HepG2 (cell line): ENCODE measurements at regions not wholly inside any gene's neighbourhood (a gene's known extent, or its start where the extent isn't known, plus 50 kb on each side); places are given as distances from the start of the nearest gene placed in this dataset.

Experiments used
- ATAC-seq: fragments of 200-7000 bp; cut with Tn5 transposase; 3 replicates; pipeline ENCODE4 v1.9.1; 2020; ENCODE audit warnings: mild to moderate bottlenecking, moderate library complexity
- BruUV-seq: library from RNA; stranded (reverse); fragments of 400-500 nt; replicated peaks from 2 replicates; lab custom pipeline; 2021; lab: Mats Ljungman, UMichigan
- CTCF ChIA-PET: fragments of 300-600 bp; formaldehyde crosslinking; extraction: SDS; loops from one replicate; lab custom pipeline; 2021; ENCODE audit warnings: low total read pairs, inconsistent platforms, low intra/inter-chr PET ratio; lab: Yijun Ruan, JAX
- POLR2A ChIA-PET: fragments of 350-600 bp; sonication (Branson Sonifier 250); formaldehyde crosslinking; loops from one replicate; lab custom pipeline; 2020; ENCODE audit warnings: antibody characterized with exemption, inconsistent platforms; lab: Yijun Ruan, JAX
- DNase-seq: peaks from one replicate; pipeline ENCODE4 v3.0.0-alpha.2; 2015; ENCODE audit warnings: low spot score
- FAIRE-seq: peaks from 3 replicates; lab custom pipeline; 2011; peaks lifted over from hg19 to GRCh38; lab: Jason Lieb, UNC
- H2AFZ ChIP-seq: one replicate; pipeline ENCODE4 v1.6.1; 2011; ENCODE audit warnings: low read length, inconsistent platforms
- H3K27ac ChIP-seq: fragments of 300-600 bp; 3 replicates; pipeline ENCODE4 v1.8.0; 2011; ENCODE audit warnings: mixed run types, mild to moderate bottlenecking, mixed read lengths, low read length, inconsistent platforms; ENCODE audit not compliant: insufficient read depth; ENCODE audit errors: extremely low read length
- H3K27me3 ChIP-seq, 2 experiments: fragments of 200-600 bp in 1 of 2; 2 replicates in 1 of 2; 3 replicates in 1 of 2; pipeline versions ENCODE4 v1.6.0 to v1.8.0; 2011; ENCODE audit warnings: low read length in 2 of 2, mild to moderate bottlenecking in 2 of 2, moderate library complexity in 2 of 2, inconsistent platforms in 1 of 2; ENCODE audit not compliant: insufficient read depth in 2 of 2, control insufficient read depth in 1 of 2
- H3K36me3 ChIP-seq, 2 experiments: fragments of 200-600 bp in 1 of 2; replicated peaks in 1 of 2; 2 replicates in 1 of 2; 3 replicates in 1 of 2; pipeline versions ENCODE4 v1.5.1 to v1.8.0; 2011; ENCODE audit warnings: low read length in 2 of 2, inconsistent platforms in 1 of 2; ENCODE audit not compliant: insufficient read depth in 2 of 2, control insufficient read depth in 1 of 2
- H3K4me1 ChIP-seq: 2 replicates; pipeline ENCODE4 v1.5.1; 2012; ENCODE audit warnings: low read length, inconsistent platforms; ENCODE audit not compliant: insufficient read depth
- H3K4me2 ChIP-seq: 2 replicates; pipeline ENCODE4 v1.6.0; 2011; ENCODE audit warnings: low read depth, low read length, inconsistent platforms
- H3K4me3 ChIP-seq, 3 experiments: fragments of 200-600 bp in 1 of 3; sonication (generic), shearing (Covaris generic) in 1 of 3; replicated peaks in 1 of 3; 2 replicates each; pipeline ENCODE4 v1.5.1; 2011 to 2016; ENCODE audit warnings: low read length in 3 of 3, inconsistent platforms in 2 of 3, low read depth in 2 of 3, mild to moderate bottlenecking in 2 of 3, control low read depth in 1 of 3, mixed read lengths in 1 of 3; ENCODE audit not compliant: insufficient read depth in 1 of 3
- H3K79me2 ChIP-seq: one replicate; pipeline ENCODE4 v1.6.1; 2011; ENCODE audit warnings: low read length, inconsistent platforms; ENCODE audit not compliant: insufficient read depth
- H3K9ac ChIP-seq: 2 replicates; pipeline ENCODE4 v1.6.0; 2011; ENCODE audit warnings: mild to moderate bottlenecking, low read depth, low read length, inconsistent platforms; ENCODE audit not compliant: insufficient read depth
- H3K9me3 ChIP-seq: 2 replicates; pipeline ENCODE4 v1.5.1; 2012; ENCODE audit warnings: mild to moderate bottlenecking, low read length
- H4K20me1 ChIP-seq: 2 replicates; pipeline ENCODE4 v1.6.0; 2011; ENCODE audit warnings: inconsistent platforms, mild to moderate bottlenecking, low read length, moderate library complexity; ENCODE audit not compliant: insufficient read depth
- ARNTL ChIP-seq: sonication (generic); formaldehyde crosslinking; IDR thresholded peaks from 2 replicates; pipeline ENCODE4 v1.4.0; 2020; ENCODE audit warnings: mild to moderate bottlenecking, missing genetic modification reagents
- ATRX ChIP-seq: sonication (generic); formaldehyde crosslinking; IDR thresholded peaks from 2 replicates; pipeline ENCODE4 v1.4.0; 2020; ENCODE audit warnings: missing genetic modification reagents, borderline replicate concordance
- ISL2 ChIP-seq: sonication (generic); formaldehyde crosslinking; IDR thresholded peaks from 2 replicates; pipeline ENCODE4 v1.5.0; 2020; ENCODE audit warnings: missing genetic modification reagents
- KLF13 ChIP-seq: sonication (generic); formaldehyde crosslinking; IDR thresholded peaks from 2 replicates; pipeline ENCODE4 v1.4.0; 2020; ENCODE audit warnings: mild to moderate bottlenecking, missing genetic modification reagents
- PPARG ChIP-seq: conservative IDR thresholded peaks from 2 replicates; pipeline ENCODE4 v1.6.1; 2016; ENCODE audit warnings: missing biosample characterization, missing genetic modification reagents
- YEATS4 ChIP-seq: sonication (generic); formaldehyde crosslinking; IDR thresholded peaks from 2 replicates; pipeline ENCODE4 v1.4.0; 2020; ENCODE audit warnings: missing genetic modification reagents, borderline replicate concordance
- ZNF329 ChIP-seq: sonication (generic); formaldehyde crosslinking; IDR thresholded peaks from 2 replicates; pipeline ENCODE4 v1.9.0; 2021; ENCODE audit warnings: low read depth, mild to moderate bottlenecking, missing genetic modification reagents
- ZNF768 ChIP-seq: sonication (generic); formaldehyde crosslinking; IDR thresholded peaks from 2 replicates; pipeline ENCODE4 v1.4.0; 2020; ENCODE audit warnings: missing genetic modification reagents
- WGBS: methylation state at CpG from one replicate; pipeline ENCODE4 v1.1.6; 2017; ENCODE audit warnings: low lambda C conversion rate; 5-methylcytosine and 5-hydroxymethylcytosine counted together
- in situ Hi-C: cut with HindIII; loops from 2 replicates; pipeline ENCODE4 v1.10.0; 2017; ENCODE audit warnings: low pct_unique_long_range_greater_than_20kb; ENCODE audit not compliant: extremely low pct_ligation_motif_present
- intact Hi-C: fragments of 100-400 bp; cut with micrococcal nuclease; formaldehyde crosslinking; loops from one replicate; pipeline ENCODE4 v1.10.0; 2022; ENCODE audit not compliant: unreplicated experiment
- TF ChIP-seq, protein P1 (sequence below): sonication (generic); formaldehyde crosslinking; IDR thresholded peaks from 2 replicates; pipeline ENCODE4 v1.4.0; 2020; ENCODE audit warnings: missing genetic modification reagents
- TF ChIP-seq, protein P2 (sequence below): sonication (generic); formaldehyde crosslinking; IDR thresholded peaks from 2 replicates; pipeline ENCODE4 v1.4.0; 2020; ENCODE audit warnings: missing genetic modification reagents, borderline replicate concordance
- TF ChIP-seq, protein P3 (sequence below): sonication (generic); formaldehyde crosslinking; IDR thresholded peaks from 2 replicates; pipeline ENCODE4 v1.9.0; 2021; ENCODE audit warnings: missing genetic modification reagents, borderline replicate concordance

GRCh38 chrY:17038439-17038838 lies 841.6 kb downstream of the CDY2B start:
- no peak for TF ChIP-seq ZNF329
- no peak for TF ChIP-seq KLF13 (CRISPR knock-in tag)
- TF ChIP-seq, all 625 proteins: peak for 0
- Histone ChIP-seq H3K9ac (no peak overlapping the region), H3K27ac (no peak overlapping the region), H3K36me3 (no peaks in the 10 kb centered on the region), H2AFZ (no peak overlapping the region), H3K27me3 (no peaks in the 10 kb centered on the region), H3K4me1 (no peaks in the 10 kb centered on the region), H3K4me2 (no peak overlapping the region), H3K79me2 (no peaks in the 10 kb centered on the region), H4K20me1 (no peaks in the 10 kb centered on the region), H3K9me3 (peaks cover 53% of the 10 kb centered on the region), H3K4me3 (no peak overlapping the region)
- no TSS peak for BruUV-seq
- no peak for DNase-seq
- FAIRE-seq, result no peak
- no peak for ATAC-seq
- WGBS, result 28% methylated on average over 2 of the region's 2 CpGs
- ChIA-PET CTCF (no interaction called here), POLR2A (no interaction called here)
- in situ Hi-C loops, result no loop called here
- intact Hi-C loops, result no loop called here

DNA sequence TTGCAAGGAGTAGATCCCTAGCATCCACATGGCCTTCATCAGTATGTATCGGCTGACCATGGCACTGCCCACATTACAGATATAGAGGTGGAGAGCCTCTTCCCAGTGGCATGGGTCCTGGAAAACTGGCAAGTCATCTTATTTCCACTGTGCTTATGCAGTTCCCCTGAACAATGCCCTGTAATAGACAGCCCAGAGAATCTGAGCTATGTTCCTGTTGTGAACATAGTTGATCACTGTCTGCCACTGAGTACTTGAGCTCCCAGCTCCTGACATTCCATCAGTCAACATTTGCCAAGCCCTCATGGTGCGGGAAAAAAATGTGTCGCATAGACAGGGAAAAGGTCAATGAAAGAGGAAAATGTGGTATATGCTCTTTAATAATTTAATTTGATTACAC lies 861.9 kb downstream of the CDY2B start:
- no peaks in the 10 kb centered on the region for H3K27me3 ChIP-seq
- BruUV-seq, result no TSS peak
- H3K9me3 ChIP-seq, result peaks cover 32% of the 10 kb centered on the region
- H3K79me2 ChIP-seq, result no peaks in the 10 kb centered on the region
- no peak for DNase-seq
- ChIA-PET CTCF (no interaction called here), POLR2A (no interaction called here)
- no peaks in the 10 kb centered on the region for H3K36me3 ChIP-seq
- intact Hi-C loops (no loop called here), in situ Hi-C loops (no loop called here)
- WGBS, result 24% methylated on average over 3 of the region's 3 CpGs
- H3K9ac ChIP-seq, result no peak overlapping the region
- no peak for ATAC-seq
- H2AFZ ChIP-seq, result no peak overlapping the region
- H4K20me1 ChIP-seq, result no peaks in the 10 kb centered on the region
- H3K4me3 ChIP-seq, result no peak overlapping the region
- no peak for FAIRE-seq
- H3K27ac ChIP-seq, result no peak overlapping the region
- H3K4me1 ChIP-seq, result no peaks in the 10 kb centered on the region
- H3K4me2 ChIP-seq, result no peak overlapping the region
- TF ChIP-seq, protein P1, sequence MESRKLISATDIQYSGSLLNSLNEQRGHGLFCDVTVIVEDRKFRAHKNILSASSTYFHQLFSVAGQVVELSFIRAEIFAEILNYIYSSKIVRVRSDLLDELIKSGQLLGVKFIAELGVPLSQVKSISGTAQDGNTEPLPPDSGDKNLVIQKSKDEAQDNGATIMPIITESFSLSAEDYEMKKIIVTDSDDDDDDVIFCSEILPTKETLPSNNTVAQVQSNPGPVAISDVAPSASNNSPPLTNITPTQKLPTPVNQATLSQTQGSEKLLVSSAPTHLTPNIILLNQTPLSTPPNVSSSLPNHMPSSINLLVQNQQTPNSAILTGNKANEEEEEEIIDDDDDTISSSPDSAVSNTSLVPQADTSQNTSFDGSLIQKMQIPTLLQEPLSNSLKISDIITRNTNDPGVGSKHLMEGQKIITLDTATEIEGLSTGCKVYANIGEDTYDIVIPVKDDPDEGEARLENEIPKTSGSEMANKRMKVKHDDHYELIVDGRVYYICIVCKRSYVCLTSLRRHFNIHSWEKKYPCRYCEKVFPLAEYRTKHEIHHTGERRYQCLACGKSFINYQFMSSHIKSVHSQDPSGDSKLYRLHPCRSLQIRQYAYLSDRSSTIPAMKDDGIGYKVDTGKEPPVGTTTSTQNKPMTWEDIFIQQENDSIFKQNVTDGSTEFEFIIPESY (CRISPR knock-in tag), result no peak
- no peak for TF ChIP-seq KLF13 (CRISPR knock-in tag)
- TF ChIP-seq, protein P2, sequence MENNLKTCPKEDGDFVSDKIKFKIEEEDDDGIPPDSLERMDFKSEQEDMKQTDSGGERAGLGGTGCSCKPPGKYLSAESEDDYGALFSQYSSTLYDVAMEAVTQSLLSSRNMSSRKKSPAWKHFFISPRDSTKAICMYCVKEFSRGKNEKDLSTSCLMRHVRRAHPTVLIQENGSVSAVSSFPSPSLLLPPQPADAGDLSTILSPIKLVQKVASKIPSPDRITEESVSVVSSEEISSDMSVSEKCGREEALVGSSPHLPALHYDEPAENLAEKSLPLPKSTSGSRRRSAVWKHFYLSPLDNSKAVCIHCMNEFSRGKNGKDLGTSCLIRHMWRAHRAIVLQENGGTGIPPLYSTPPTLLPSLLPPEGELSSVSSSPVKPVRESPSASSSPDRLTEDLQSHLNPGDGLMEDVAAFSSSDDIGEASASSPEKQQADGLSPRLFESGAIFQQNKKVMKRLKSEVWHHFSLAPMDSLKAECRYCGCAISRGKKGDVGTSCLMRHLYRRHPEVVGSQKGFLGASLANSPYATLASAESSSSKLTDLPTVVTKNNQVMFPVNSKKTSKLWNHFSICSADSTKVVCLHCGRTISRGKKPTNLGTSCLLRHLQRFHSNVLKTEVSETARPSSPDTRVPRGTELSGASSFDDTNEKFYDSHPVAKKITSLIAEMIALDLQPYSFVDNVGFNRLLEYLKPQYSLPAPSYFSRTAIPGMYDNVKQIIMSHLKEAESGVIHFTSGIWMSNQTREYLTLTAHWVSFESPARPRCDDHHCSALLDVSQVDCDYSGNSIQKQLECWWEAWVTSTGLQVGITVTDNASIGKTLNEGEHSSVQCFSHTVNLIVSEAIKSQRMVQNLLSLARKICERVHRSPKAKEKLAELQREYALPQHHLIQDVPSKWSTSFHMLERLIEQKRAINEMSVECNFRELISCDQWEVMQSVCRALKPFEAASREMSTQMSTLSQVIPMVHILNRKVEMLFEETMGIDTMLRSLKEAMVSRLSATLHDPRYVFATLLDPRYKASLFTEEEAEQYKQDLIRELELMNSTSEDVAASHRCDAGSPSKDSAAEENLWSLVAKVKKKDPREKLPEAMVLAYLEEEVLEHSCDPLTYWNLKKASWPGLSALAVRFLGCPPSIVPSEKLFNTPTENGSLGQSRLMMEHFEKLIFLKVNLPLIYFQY (CRISPR knock-in tag), result no peak
- TF ChIP-seq, protein P3, sequence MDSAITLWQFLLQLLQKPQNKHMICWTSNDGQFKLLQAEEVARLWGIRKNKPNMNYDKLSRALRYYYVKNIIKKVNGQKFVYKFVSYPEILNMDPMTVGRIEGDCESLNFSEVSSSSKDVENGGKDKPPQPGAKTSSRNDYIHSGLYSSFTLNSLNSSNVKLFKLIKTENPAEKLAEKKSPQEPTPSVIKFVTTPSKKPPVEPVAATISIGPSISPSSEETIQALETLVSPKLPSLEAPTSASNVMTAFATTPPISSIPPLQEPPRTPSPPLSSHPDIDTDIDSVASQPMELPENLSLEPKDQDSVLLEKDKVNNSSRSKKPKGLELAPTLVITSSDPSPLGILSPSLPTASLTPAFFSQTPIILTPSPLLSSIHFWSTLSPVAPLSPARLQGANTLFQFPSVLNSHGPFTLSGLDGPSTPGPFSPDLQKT (CRISPR knock-in tag), result no peak
- TF ChIP-seq ISL2, result no peak
- TF ChIP-seq PPARG (CRISPR knock-in tag), result no peak
- no peak for TF ChIP-seq YEATS4
- TF ChIP-seq ZNF768 (CRISPR knock-in tag), result no peak
- no peak for TF ChIP-seq ATRX
- no peak for TF ChIP-seq ARNTL (CRISPR knock-in tag)
